HCT116 (cell line): ENCODE measurements at regions not wholly inside any gene's neighbourhood (a gene's known extent, or its start where the extent isn't known, plus 50 kb on each side); places are given as distances from the start of the nearest gene placed in this dataset.

Source experiments
- ATAC-seq: fragments of 200-7000 bp; cut with Tn5 transposase; 2 replicates; pipeline ENCODE4 v1.9.1; 2020; ENCODE audit warnings: mild to moderate bottlenecking, moderate library complexity
- BruUV-seq: library from RNA; stranded (reverse); fragments of 400-500 nt; replicated peaks from 2 replicates; lab custom pipeline; 2021; lab: Mats Ljungman, UMichigan
- CTCF ChIA-PET: fragments of 300-600 bp; sonication (Branson Sonifier 250); formaldehyde crosslinking; loops from one replicate; lab custom pipeline; 2021; ENCODE audit warnings: antibody characterized with exemption; lab: Charles Lee
- POLR2A ChIA-PET: fragments of 300-600, 350-600 bp; sonication (Branson Sonifier 250); formaldehyde crosslinking; loops from one replicate; lab custom pipeline; 2021; ENCODE audit warnings: antibody characterized with exemption; lab: Charles Lee
- RAD21 ChIA-PET, 2 experiments: fragments of 300-600 bp; sonication (Branson Sonifier 250); formaldehyde crosslinking; loops; one replicate each; lab custom pipeline; 2023; ENCODE audit warnings: low total read pairs in 2 of 2; ENCODE audit not compliant: uncharacterized antibody in 2 of 2, unreplicated experiment in 2 of 2, low non-redundant PET in 1 of 2; lab: Charles Lee
- DNase-seq: peaks from one replicate; pipeline ENCODE4 v3.0.0-alpha.2; 2010; ENCODE audit warnings: low read depth, low spot score
- H2AFZ ChIP-seq: fragments of 200-600 bp; shearing (Covaris generic), sonication (generic); 2 replicates; pipeline ENCODE4 v1.6.1; 2017; ENCODE audit warnings: low read depth, mixed run types, mixed read lengths, antibody characterized with exemption, low read length; ENCODE audit not compliant: poor library complexity, severe bottlenecking
- H3K27ac ChIP-seq: 2 replicates; pipeline ENCODE4 v1.5.1; 2012; ENCODE audit warnings: low read depth, low read length
- H3K27me3 ChIP-seq: fragments of 200-600 bp; sonication (generic); 2 replicates; pipeline ENCODE4 v1.6.1; 2016; ENCODE audit warnings: mixed run types, low read length, mixed read lengths; ENCODE audit not compliant: insufficient read depth
- H3K36me3 ChIP-seq, 2 experiments: fragments of 200-500 bp in 1 of 2; fragments of 200-600 bp in 1 of 2; sonication (Bioruptor generic) in 1 of 2; sonication (generic) in 1 of 2; 2 replicates each; pipeline versions ENCODE4 v1.5.1 to v1.6.1; 2014 to 2016; ENCODE audit warnings: low read length in 2 of 2, inconsistent platforms in 1 of 2, mixed read lengths in 1 of 2, mixed run types in 1 of 2; ENCODE audit not compliant: insufficient read depth in 2 of 2, control insufficient read depth in 1 of 2
- H3K4me1 ChIP-seq, 2 experiments: fragments of 200-600 bp in 1 of 2; sonication (generic) in 1 of 2; 2 replicates each; pipeline versions ENCODE4 v1.5.1 to v1.6.1; 2012 to 2017; ENCODE audit warnings: low read length in 2 of 2, inconsistent platforms in 1 of 2, mild to moderate bottlenecking in 1 of 2, mixed read lengths in 1 of 2, mixed run types in 1 of 2, moderate library complexity in 1 of 2; ENCODE audit not compliant: insufficient read depth in 2 of 2, control insufficient read depth in 1 of 2
- H3K4me2 ChIP-seq: fragments of 200-600 bp; sonication (generic); 2 replicates; pipeline ENCODE4 v1.6.1; 2017; ENCODE audit warnings: mixed run types, low read length, mixed read lengths
- H3K4me3 ChIP-seq, 2 experiments: fragments of 200-600 bp in 1 of 2; sonication (generic) in 1 of 2; replicated peaks in 1 of 2; 2 replicates each; pipeline ENCODE4 v1.5.1; 2011 to 2016; ENCODE audit warnings: low read length in 2 of 2, control low read depth in 1 of 2, low read depth in 1 of 2, mild to moderate bottlenecking in 1 of 2, mixed read lengths in 1 of 2, mixed run types in 1 of 2
- H3K79me2 ChIP-seq: fragments of 200-600 bp; sonication (generic); 2 replicates; pipeline ENCODE4 v1.6.1; 2017; ENCODE audit warnings: mild to moderate bottlenecking, mixed run types, low read length, moderate library complexity, mixed read lengths; ENCODE audit not compliant: insufficient read depth
- H3K9ac ChIP-seq: fragments of 200-600 bp; sonication (generic); 2 replicates; pipeline ENCODE4 v1.6.1; 2016; ENCODE audit warnings: low read length, mixed read lengths
- H3K9me2 ChIP-seq: fragments of 200-600 bp; sonication (generic), shearing (Covaris generic); 2 replicates; pipeline ENCODE4 v1.6.1; 2017; ENCODE audit warnings: mixed run types, mild to moderate bottlenecking, moderate library complexity; ENCODE audit not compliant: insufficient read depth
- H3K9me3 ChIP-seq, 2 experiments: fragments of 200-500 bp in 1 of 2; fragments of 200-600 bp in 1 of 2; sonication (Bioruptor generic) in 1 of 2; sonication (generic) in 1 of 2; 2 replicates each; pipeline ENCODE4 v1.6.1; 2014 to 2017; ENCODE audit warnings: low read length in 2 of 2, mixed read lengths in 2 of 2, inconsistent platforms in 1 of 2, low read depth in 1 of 2, mild to moderate bottlenecking in 1 of 2, mixed run types in 1 of 2, moderate library complexity in 1 of 2; ENCODE audit not compliant: control insufficient read depth in 1 of 2, insufficient read depth in 1 of 2
- H4K20me1 ChIP-seq: fragments of 200-600 bp; sonication (generic), shearing (Covaris generic); 2 replicates; pipeline ENCODE4 v1.6.1; 2017; ENCODE audit warnings: mixed run types, mild to moderate bottlenecking, moderate library complexity; ENCODE audit not compliant: insufficient read depth
- EZH2 ChIP-seq: fragments of 200-600 bp; sonication (generic); IDR thresholded peaks from 2 replicates; pipeline ENCODE4 v1.6.1; 2017; ENCODE audit warnings: antibody characterized with exemption, mixed run types
- FOSL1 ChIP-seq: IDR thresholded peaks from 2 replicates; pipeline ENCODE4 v1.6.1; 2012; ENCODE audit warnings: low read depth
- POLR2AphosphoS5 ChIP-seq: IDR thresholded peaks from 2 replicates; pipeline ENCODE4 v1.6.1; 2011; ENCODE audit warnings: mild to moderate bottlenecking, low read depth, low read length, moderate library complexity
- TCF7L2 ChIP-seq: IDR thresholded peaks from 2 replicates; pipeline ENCODE4 v1.7.0; 2011; ENCODE audit warnings: borderline replicate concordance, inconsistent platforms; ENCODE audit not compliant: insufficient read depth, insufficient read length; ENCODE audit errors: extremely low read depth
- YY1 ChIP-seq: IDR thresholded peaks from 2 replicates; pipeline ENCODE4 v1.6.1; 2011; ENCODE audit warnings: low read length, low read depth, moderate library complexity, mild to moderate bottlenecking; ENCODE audit not compliant: insufficient replicate concordance; ENCODE audit errors: extremely low read depth
- intact Hi-C: fragments of 100-400 bp; cut with micrococcal nuclease; formaldehyde crosslinking; loops from 2 replicates; pipeline ENCODE4 v1.10.0; 2022
- TF ChIP-seq, protein P1 (sequence below), 3 experiments: fragments of 200-600 bp in 1 of 3; sonication (generic) in 1 of 3; IDR thresholded peaks in 2 of 3; conservative IDR thresholded peaks in 1 of 3; 2 replicates each; pipeline ENCODE4 v1.5.1; 2012 to 2017; ENCODE audit warnings: low read depth in 2 of 3, low read length in 2 of 3, antibody characterized with exemption in 1 of 3, borderline replicate concordance in 1 of 3, control low read depth in 1 of 3, mild to moderate bottlenecking in 1 of 3, mixed read lengths in 1 of 3, mixed run types in 1 of 3, moderate library complexity in 1 of 3; ENCODE audit not compliant: insufficient read depth in 1 of 3

DNA sequence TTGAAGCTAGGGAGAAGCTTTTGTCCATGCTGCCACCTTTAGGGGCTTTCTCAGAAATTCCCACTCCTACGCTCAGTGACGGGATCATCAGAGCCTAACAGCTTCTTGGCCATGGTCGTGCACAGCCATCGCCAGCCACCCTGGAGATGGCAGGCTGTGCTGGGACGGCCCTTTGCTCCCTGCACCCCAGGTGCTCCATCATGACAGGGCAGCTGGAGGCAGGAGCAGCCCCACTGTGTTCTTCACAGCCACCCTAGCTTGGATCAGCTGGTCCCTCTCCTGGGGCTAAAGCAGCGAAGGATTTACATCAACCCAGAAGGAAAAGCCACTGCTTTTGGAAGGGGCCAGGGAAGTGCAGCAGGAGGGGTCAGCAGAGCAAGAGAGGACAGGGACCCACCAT, 235.9 kb downstream of the LY86 start:
- peak overlapping the region in 1 of 2 experiments; percentile 38; a peak in 1 of 4 replicates for H3K4me3 ChIP-seq
- peaks cover 57 to 76% of the 10 kb centered on the region in 2 experiments for H3K4me1 ChIP-seq
- H3K9ac ChIP-seq, result peak overlapping the region; percentile 59
- H3K4me2 ChIP-seq, result peak overlapping the region; percentile 73
- H3K9me2 ChIP-seq, result no peaks in the 10 kb centered on the region
- intact Hi-C loops, result no loop called here
- DNase-seq, result no peak
- TF ChIP-seq EZH2 (no peak), POLR2AphosphoS5 (0 out of 2 replicates have a peak, but pooled peaks have one; percentile 17), FOSL1 (no peak)
- ChIA-PET RAD21 (interaction anchor here (0.6 to 1.5 kb wide), 3 partner anchors 34 to 65 kb away, joined by 3 read pairs; no protein-coding TSS in a partner anchor), POLR2A (interaction anchor here (0.8 to 3.1 kb wide), 5 partner anchors 11 to 57 kb away, joined by 3 to 20 read pairs (median 4); no protein-coding TSS in a partner anchor), CTCF (no interaction called here)
- BruUV-seq, result no TSS peak
- no peaks in the 10 kb centered on the region for H4K20me1 ChIP-seq
- H3K9me3 ChIP-seq, result no peaks in the 10 kb centered on the region
- H2AFZ ChIP-seq, result no peak overlapping the region
- peak overlapping the region; percentile 69; the same call in 1 of the 2 replicates for H3K27ac ChIP-seq
- H3K36me3 ChIP-seq, result no peaks in the 10 kb centered on the region
- ATAC-seq, result no peak
- H3K79me2 ChIP-seq, result no peaks in the 10 kb centered on the region
- no peaks in the 10 kb centered on the region for H3K27me3 ChIP-seq

DNA sequence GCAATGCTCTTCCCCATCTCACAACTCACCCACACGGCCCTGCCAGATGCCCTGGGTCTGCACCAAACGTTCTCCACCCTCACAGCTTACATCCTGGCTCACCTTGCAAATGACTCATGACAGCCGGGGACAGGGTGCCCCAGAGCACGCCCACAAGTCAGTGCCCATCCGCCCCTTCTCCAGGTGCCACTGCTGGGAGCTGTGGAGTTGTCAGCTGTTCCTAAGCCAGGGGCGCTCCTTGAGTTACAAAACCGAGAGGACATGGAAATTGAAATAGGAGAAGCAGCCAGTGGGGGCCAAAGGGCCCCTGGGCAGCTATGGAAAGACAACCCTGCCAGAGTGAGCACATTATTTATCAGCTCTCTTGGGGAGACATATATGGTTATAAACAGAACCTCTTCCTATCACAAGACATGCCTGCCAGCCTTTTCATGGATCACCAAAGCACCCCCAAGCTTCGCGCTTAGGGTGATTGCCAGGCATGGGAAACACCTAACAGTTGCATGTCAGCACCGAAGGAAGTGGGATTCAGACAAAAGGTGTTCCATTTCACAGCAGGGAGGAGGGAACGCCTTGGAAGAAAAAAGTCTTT, 236.8 kb downstream of the LY86 start:
- peak overlapping the region; percentile 69 for H3K27ac ChIP-seq
- ChIA-PET POLR2A (interaction anchor here (0.6 to 3.1 kb wide), 7 partner anchors 12 to 233 kb away, joined by 3 to 20 read pairs (median 3); no protein-coding TSS in a partner anchor), RAD21 (interaction anchor here (0.7 to 1.5 kb wide), 2 partner anchors 35 to 37 kb away, joined by 3 read pairs; no protein-coding TSS in a partner anchor), CTCF (interaction anchor here (0.6 kb wide), 1 partner anchor 14 kb away, joined by 3 read pairs; no protein-coding TSS in a partner anchor)
- TF ChIP-seq TCF7L2 (peak; percentile 52), YY1 (peak; percentile 74), FOSL1 (no peak), POLR2AphosphoS5 (peak; percentile 44; the same call in 1 of the 2 replicates)
- TF ChIP-seq, protein P1, sequence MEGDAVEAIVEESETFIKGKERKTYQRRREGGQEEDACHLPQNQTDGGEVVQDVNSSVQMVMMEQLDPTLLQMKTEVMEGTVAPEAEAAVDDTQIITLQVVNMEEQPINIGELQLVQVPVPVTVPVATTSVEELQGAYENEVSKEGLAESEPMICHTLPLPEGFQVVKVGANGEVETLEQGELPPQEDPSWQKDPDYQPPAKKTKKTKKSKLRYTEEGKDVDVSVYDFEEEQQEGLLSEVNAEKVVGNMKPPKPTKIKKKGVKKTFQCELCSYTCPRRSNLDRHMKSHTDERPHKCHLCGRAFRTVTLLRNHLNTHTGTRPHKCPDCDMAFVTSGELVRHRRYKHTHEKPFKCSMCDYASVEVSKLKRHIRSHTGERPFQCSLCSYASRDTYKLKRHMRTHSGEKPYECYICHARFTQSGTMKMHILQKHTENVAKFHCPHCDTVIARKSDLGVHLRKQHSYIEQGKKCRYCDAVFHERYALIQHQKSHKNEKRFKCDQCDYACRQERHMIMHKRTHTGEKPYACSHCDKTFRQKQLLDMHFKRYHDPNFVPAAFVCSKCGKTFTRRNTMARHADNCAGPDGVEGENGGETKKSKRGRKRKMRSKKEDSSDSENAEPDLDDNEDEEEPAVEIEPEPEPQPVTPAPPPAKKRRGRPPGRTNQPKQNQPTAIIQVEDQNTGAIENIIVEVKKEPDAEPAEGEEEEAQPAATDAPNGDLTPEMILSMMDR (IDR thresholded peaks at IDR 0.05 in 2 of 3, conservative IDR thresholded peaks at IDR 0.05 in 1 of 3; ENCODE audit: borderline replicate concordance in 1 of 3, insufficient read depth in 1 of 3, low read depth in 2 of 3, low read length in 2 of 3), result no peak
- BruUV-seq, result TSS peak; percentile 72
- H3K9me2 ChIP-seq, result no peaks in the 10 kb centered on the region
- no peaks in the 10 kb centered on the region for H3K79me2 ChIP-seq
- H3K9ac ChIP-seq, result peak overlapping the region; percentile 59
- intact Hi-C loops, result no loop called here
- no peaks in the 10 kb centered on the region for H3K27me3 ChIP-seq
- peak overlapping the region; percentile 16 to 38 for H3K4me3 ChIP-seq
- DNase-seq (no peak), ATAC-seq (peak; percentile 60)
- H4K20me1 ChIP-seq, result no peaks in the 10 kb centered on the region
- H3K36me3 ChIP-seq, result no peaks in the 10 kb centered on the region
- no peak overlapping the region for H2AFZ ChIP-seq
- no peaks in the 10 kb centered on the region for H3K9me3 ChIP-seq
- peaks cover 48 to 67% of the 10 kb centered on the region in 2 experiments for H3K4me1 ChIP-seq
- H3K4me2 ChIP-seq, result peak overlapping the region; percentile 73
